ENCODE measurements at regions not wholly inside any gene's neighbourhood (a gene's known extent, or its start where the extent isn't known, plus 50 kb on each side); places are given as distances from the start of the nearest gene placed in this dataset.

- DNase-seq: no peak
- H3K27me3 ChIP-seq (ENCODE audit: insufficient read depth, low read length): no peaks in the 10 kb centered on the region
- no peak overlapping the region for H2BK15ac ChIP-seq (ENCODE audit: low read depth, low read length)
- no peak overlapping the region for H2AK5ac ChIP-seq (ENCODE audit: insufficient read length, low read length)
- no peak overlapping the region for H2AFZ ChIP-seq (ENCODE audit: low read length)
- no peak overlapping the region for H3K23ac ChIP-seq (ENCODE audit: insufficient read length, low read depth, low read length)
- Mint-ChIP-seq H3K36me3 (ENCODE audit: insufficient read depth in 1 of 3, low read depth in 3 of 3) (peaks cover 0 to 2% (median 0%) of the 10 kb centered on the region in 3 experiments; a peak in 2 of 7 replicates), H3K4me3 (no peak overlapping the region), H3K27ac (no peak overlapping the region), H3K9me3 (no peaks in the 10 kb centered on the region), H3K27me3 (ENCODE audit: low read depth) (no peaks in the 10 kb centered on the region; the same call in 1 of the 2 replicates), H3K4me1 (peaks cover 9% of the 10 kb centered on the region in 2 experiments)
- no peak overlapping the region for H4K8ac ChIP-seq (replicated peaks; ENCODE audit: insufficient read length, low read depth, low read length)
- H3K4ac ChIP-seq (ENCODE audit: low read depth, low read length): no peak overlapping the region
- no peak overlapping the region for H3K14ac ChIP-seq (ENCODE audit: insufficient read depth, low read length)
- no CpG with 5 or more reads among the region's 5 CpGs for WGBS (ENCODE audit: extremely low coverage, insufficient read length, low lambda C conversion rate)
- no peak overlapping the region for H3K4me2 ChIP-seq (ENCODE audit: insufficient read depth, insufficient read length, low read length)
- H3K23me2 ChIP-seq (ENCODE audit: insufficient read length, low read depth, low read length, poor library complexity, severe bottlenecking): no peaks in the 10 kb centered on the region
- H2BK5ac ChIP-seq (ENCODE audit: insufficient read length, low read length): no peak overlapping the region
- H3K56ac ChIP-seq (ENCODE audit: insufficient read length, low read depth, low read length): no peak overlapping the region
- H3K79me1 ChIP-seq (ENCODE audit: insufficient read depth, low read depth, low read length, poor library complexity, severe bottlenecking): no peaks in the 10 kb centered on the region
- H3K4me1 ChIP-seq (ENCODE audit: insufficient read depth, low read length): peaks cover under 1% of the 10 kb centered on the region
- no peak overlapping the region for H3K18ac ChIP-seq (ENCODE audit: insufficient read length, low read depth, low read length)
- H4K5ac ChIP-seq (ENCODE audit: insufficient read length, low read depth, low read length): no peak overlapping the region
- no peak overlapping the region for H3T11ph ChIP-seq (ENCODE audit: low read length)
- no peak overlapping the region for H2BK12ac ChIP-seq (ENCODE audit: insufficient read length, low read depth, low read length)
- no peak for TF ChIP-seq CTCF (conservative IDR thresholded peaks at IDR 0.05)
- no peaks in the 10 kb centered on the region for H3K79me2 ChIP-seq (ENCODE audit: insufficient read depth, low read length)
- H3K9ac ChIP-seq (ENCODE audit: extremely low read depth, insufficient read length, low read length): no peak overlapping the region
- no peak overlapping the region for H2BK120ac ChIP-seq (ENCODE audit: low read depth, low read length, poor library complexity, severe bottlenecking)
- no peak overlapping the region for H3K27ac ChIP-seq (ENCODE audit: insufficient read length, low read depth, low read length)
- H3K9me3 ChIP-seq (ENCODE audit: control insufficient read depth, low read depth, low read length): no peaks in the 10 kb centered on the region
- no peaks in the 10 kb centered on the region for H4K20me1 ChIP-seq (ENCODE audit: control insufficient read depth, insufficient read depth, insufficient read length)
- H2BK20ac ChIP-seq (ENCODE audit: low read depth, low read length, poor library complexity, severe bottlenecking): no peak overlapping the region
- no peak overlapping the region for H4K91ac ChIP-seq (ENCODE audit: insufficient read length, low read depth, low read length)
These were observed 84.1 kb upstream of the HEY2 start for GRCh38 chr6:125665295-125665814.
